Hippocampal formation (tissue), 2 donors: ENCODE measurements at regions not wholly inside any gene's neighbourhood (a gene's known extent, or its start where the extent isn't known, plus 50 kb on each side); places are given as distances from the start of the nearest gene placed in this dataset.

Experiments
- DNase-seq, 2 donors: peaks; one replicate each; lab custom pipeline; 2025; lab: John Stamatoyannopoulos, UW

- no peak for DNase-seq
Measured at GRCh38 chr4:152114562-152114961, 353.8 kb upstream of the GATB start.

DNA sequence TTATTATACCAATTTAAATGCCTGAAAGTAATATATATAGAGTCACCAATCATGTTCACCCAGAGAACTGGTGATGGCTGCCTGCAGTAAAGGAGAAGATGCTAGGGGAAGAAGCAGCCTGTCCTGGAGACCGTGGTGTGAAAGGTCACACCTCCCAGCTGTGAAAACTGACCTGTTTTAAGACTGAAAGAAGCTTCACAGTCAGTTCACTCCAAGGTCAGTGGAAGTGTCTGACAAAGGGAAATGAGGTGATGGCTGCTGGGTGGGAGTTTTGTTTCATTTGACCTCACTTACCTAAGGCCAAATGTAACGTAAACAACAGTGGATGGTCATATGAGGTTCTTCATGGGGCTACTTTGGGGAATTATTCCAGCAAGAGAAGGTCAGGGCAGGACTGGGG is 352.1 kb upstream of the GATB start:
- no peak for DNase-seq

- no peak for DNase-seq
Measured at GRCh38 chr4:152112190-152112589, 351.4 kb upstream of the GATB start.

DNA sequence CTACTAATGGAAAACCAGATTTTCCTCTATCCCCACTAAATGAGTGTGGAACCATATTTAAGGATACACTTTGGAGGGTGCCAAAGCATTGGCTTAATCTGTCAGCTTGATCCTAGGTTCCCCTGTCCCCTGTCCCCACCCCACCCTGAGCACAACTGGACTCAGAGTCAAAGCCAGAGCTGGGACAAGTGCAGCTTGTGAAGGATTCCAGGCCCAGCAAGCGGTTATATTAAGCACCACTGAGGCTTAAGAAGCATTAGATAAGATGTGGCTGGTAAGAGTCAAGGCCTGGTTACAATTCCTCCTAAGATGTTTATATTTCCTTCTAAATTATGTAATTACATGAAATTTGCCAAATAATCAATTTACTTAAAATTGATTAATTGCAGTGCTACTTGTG is 350.0 kb upstream of the GATB start:
- no peak for DNase-seq

DNA sequence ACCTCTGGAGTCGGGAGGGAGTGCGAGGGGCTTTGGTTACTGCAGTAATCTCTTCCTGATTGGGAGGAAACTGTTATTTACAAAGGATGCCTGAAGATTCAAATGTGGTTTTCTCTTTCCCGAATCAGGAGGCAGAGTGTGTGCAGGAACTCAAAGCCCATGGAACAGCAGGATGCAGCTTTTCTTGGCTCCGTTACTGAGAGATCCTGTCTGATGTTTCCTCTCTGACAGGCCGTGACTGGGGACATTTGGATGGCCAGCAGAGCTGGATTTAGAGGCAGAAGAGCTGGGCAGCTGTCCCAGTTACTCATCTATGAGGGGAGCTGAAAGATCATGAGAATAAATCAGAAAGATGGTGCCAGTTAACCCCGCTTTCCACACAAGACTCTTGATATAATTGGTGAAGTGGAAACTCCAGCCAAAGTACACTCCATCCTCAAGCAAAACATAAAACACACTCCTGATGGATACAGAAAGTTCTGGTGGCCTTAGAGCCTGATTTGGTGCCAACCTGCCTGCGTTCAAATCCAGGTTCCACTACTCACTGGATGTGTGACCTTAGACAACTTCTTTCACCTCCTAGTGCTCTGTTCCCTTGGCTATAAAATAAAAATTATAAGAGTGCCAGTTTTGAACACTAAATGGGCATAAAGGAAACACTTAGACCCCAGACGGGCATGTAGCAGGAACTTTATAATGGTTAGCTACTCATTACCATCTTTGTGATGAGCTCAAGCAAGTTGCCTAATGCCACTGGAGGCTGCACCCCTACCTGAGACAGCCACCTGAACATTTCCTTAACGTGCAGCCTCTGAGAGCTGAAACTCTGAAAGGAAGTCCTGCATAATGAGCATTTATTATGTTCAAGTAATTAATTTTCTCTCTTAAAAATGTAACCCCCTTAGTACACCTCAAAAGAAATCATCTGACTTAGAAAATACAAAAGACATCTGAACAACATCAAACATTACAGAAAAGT is 349.0 kb upstream of the GATB start:
- no peak for DNase-seq

GRCh38 chr4:152107736-152108500 is 347.1 kb upstream of the GATB start:
- DNase-seq: no peak

GRCh38 chr4:152106781-152107321 is 346.0 kb upstream of the GATB start:
- no peak for DNase-seq

- no peak for DNase-seq
Measured at GRCh38 chr4:152106113-152106763, 345.4 kb upstream of the GATB start.

- DNase-seq: no peak
Measured at GRCh38 chr4:152104901-152105357, 344.1 kb upstream of the GATB start.

GRCh38 chr4:152104356-152104755 is 343.5 kb upstream of the GATB start:
- no peak for DNase-seq

DNA sequence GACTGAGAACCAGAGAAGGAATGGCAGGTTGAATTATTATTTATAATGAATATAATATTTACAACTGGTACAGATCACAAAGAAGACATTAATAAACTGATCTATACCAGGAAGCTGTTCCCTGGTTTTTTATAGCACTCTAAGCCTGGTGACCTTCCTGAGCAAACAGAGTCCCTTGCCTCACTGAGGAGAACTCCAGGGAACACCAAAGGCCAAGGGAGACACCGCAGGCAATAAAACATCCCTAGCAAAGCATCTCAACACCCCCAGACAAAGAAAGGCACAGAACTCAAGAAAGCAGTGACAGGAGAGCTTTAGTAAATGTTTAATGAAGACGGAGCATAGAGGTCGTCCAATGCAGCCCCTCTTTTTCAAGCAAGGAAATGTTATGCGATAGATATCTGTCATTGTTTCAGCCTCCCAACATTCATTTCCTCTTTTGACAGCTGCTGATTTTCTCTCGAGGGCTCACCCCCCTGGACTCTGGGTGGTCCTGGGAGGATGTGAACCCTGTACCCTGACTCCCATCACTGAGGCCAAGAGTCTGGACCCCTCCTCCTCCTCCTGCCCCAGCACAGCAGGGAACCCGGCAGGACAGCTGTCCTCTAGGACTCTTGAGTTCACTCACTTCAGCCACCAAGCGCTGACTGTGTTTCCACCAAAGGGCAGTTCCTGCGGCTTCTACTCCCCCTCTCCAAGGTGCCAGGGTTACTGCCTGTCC is 342.5 kb upstream of the GATB start:
- no peak for DNase-seq

DNA sequence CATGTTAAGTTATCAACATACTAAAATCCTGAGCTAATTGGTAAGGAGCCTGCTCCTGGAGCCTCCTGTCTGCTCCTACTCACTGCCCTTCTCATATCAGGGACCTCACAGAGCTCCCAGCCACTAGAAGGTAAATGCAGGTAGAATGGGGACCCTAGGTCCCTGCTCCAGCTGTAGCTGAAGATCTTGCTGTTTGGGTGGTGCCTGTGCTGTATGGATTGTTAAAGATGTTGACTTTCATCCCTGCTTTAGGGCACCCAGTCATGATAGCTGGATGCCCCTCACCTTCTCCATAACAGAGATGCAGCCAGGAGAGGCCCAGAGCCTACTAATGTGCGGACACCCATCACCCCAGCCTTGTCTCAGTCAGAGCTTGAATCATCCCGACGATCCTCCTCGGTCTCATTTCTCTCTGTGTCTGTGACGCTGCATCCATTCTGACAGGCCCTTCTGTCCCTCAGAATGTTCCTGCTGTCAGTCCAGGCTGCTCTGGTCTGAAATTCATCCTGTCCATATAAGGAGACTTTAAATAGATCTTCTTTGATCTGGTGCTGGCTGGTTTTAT is 341.7 kb upstream of the GATB start:
- no peak for DNase-seq

DNA sequence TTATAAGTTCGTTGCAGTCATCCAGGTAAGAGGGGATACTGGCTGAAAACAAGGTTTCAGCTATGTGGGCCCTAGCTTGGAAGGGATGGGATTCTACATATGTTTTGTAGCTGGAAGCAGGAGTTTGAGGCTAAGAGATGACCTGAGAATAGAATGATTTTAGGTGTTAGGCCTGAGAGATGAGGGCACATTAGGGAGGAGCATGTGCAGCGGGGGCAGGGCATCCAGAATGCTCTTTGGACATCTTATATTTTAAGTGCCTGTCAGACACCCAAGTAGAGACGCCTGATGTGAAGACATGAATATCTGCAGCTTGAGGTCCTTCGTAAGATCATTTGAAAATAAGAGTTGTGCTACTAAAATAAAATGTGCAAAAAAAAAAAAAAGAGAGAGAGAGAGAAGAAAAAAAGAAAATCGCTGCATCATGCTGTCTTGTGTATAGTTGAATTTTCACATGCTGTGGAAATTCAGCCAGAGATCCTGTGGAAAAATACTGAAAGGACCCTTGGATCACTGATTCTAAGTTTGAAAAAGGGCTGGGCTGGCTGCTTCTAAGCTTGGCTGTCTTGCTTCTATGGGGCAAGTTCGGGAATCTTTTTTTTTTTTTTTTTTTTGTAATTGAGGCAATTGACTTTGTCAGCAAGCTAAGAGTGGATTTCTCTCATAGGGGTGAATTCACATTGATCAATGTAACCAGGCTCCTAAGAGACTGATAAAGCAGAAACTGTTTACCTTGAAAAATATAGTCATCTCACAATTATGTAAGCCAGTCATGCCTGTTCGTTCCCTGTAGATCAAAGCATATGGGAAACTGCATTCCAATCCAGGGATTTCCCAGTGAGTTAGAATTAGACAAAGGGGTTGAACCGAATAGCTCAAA is 341.0 kb upstream of the GATB start:
- DNase-seq: peak in 1 of 2 donors; percentile 22

- DNase-seq: peak in 1 of 2 donors; percentile 12
Measured at GRCh38 chr4:152100379-152101201, 339.8 kb upstream of the GATB start.

DNA sequence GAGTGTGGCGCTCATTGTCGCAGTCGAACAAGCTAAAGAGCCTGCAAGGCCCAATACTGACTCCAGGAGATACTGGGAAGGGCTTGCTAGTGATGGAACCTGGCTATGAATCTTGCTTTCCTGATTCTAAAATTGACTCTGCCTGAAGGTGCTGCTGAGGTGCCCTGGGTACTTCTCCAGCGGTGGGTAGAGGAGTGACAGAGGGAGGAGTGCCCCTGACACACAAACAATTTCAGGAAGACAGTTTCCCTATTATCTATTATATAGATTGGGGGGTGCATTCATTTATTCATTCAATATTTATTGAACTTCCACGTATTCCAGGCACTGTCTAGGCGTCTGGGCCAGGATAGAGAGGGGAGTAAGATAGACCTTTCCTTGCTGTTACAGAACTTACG is 339.2 kb upstream of the GATB start:
- no peak for DNase-seq

GRCh38 chr4:152099555-152099954 is 338.7 kb upstream of the GATB start:
- no peak for DNase-seq

- no peak for DNase-seq
Measured at GRCh38 chr4:152099061-152099425, 338.2 kb upstream of the GATB start.

DNA sequence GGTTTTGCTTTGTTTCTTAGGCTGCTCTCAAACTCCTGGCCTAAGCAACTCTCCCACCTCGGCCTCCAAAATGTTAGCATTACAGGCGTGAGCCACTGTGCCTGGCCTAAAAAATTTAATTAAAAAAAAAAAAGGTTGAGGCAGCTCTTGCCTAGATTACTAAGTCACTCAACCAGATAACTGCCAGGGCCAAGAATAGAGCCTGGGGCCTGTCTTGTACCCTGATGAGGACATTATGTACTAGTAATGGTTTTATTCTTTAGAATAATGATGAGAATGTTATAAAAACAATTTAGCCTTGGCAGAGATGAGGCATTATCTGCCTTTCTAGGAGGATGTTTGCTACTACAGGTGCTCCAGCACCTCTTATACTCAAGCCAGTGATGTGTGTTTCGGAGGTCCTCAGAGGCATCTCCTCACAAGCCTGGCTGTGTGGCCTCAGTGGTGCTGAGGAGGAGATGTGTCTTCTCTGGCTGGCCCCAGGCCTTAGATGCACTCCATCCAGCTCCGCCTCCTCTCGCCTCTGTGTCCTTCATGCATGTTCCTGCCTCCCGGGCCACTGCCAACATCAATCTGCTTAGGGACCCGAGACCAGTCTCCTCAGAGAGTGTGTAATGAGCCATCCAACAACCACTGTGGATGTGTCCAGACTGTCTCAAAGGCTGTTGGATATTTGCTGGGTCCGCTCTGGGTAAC is 337.7 kb upstream of the GATB start:
- no peak for DNase-seq

DNA sequence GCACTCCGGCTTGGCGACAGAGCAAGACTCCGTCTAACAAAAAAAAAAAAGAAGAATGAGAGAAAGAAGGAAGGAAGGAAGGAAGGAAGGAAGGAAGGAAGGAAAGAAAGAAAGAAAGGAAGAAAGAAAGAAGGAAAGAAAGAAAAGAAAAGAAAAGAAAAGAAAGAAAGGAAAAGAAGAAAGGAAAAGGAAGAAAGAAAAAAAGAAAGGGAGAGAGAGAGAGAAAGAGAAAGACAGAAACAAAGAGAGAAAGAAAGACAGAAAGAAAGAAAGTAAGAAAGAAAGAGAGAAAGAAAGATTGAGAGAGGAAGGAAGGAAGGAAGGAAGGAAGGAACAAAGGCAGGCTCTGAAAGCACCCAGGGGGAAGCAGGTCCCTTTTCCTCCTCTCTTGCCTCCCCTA is 336.6 kb upstream of the GATB start:
- DNase-seq: no peak
